ENCODE measurements at regions not wholly inside any gene's neighbourhood (a gene's known extent, or its start where the extent isn't known, plus 50 kb on each side); places are given as distances from the start of the nearest gene placed in this dataset.
"Not testable (repeated sequence)": the region's sequence is repeated elsewhere in the genome, so short reads cannot be mapped to it uniquely, and the experiment has no call there.

DNA sequence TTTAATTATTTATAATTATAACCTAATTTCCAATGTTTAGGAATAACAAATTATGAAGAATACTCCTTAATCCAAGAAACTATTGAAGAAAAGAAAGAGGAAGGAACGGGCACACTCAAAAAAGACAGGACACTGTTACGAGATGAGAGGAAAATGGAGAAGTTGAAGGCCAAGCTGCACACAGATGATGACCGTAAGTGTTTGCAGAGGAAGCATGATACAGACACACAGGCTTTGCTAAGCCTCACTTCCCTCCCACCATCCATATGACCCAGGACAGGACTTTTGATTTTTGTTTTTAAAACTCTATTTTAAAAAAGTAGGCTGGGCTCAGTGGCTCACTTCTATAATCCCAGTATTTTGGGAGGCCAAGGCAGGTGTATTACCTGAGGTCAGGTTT is 389.4 kb upstream of the TPM1 start:
- Histone ChIP-seq H3K4me3 (ENCODE audit: low read depth in 1 of 3, low read length in 3 of 3) (no peak overlapping the region), H3K4me1 (ENCODE audit: control insufficient read depth in 4 of 4, insufficient read depth in 4 of 4, low read length in 3 of 4) (no peaks in the 10 kb centered on the region), H3K27me3 (ENCODE audit: control insufficient read depth in 4 of 4, insufficient read depth in 4 of 4, low read length in 3 of 4) (no peaks in the 10 kb centered on the region), H3K9me3 (ENCODE audit: control insufficient read depth in 4 of 4, low read length in 3 of 4) (no peaks in the 10 kb centered on the region), H3K27ac (ENCODE audit: low read depth in 1 of 2, low read length in 2 of 2) (no peak overlapping the region), H3K36me3 (ENCODE audit: control insufficient read depth in 4 of 4, insufficient read depth in 3 of 4, low read depth in 1 of 4, low read length in 3 of 4) (no peaks in the 10 kb centered on the region), H3K9ac (ENCODE audit: low read depth in 1 of 2, low read length in 2 of 2) (no peak overlapping the region)
- 86% methylated on average over 3 of the region's 3 CpGs for WGBS
- no peak for DNase-seq (ENCODE audit: low spot score)
- TF ChIP-seq YY1 (IDR thresholded peaks at IDR 0.05): no peak
- TF ChIP-seq, protein P1, sequence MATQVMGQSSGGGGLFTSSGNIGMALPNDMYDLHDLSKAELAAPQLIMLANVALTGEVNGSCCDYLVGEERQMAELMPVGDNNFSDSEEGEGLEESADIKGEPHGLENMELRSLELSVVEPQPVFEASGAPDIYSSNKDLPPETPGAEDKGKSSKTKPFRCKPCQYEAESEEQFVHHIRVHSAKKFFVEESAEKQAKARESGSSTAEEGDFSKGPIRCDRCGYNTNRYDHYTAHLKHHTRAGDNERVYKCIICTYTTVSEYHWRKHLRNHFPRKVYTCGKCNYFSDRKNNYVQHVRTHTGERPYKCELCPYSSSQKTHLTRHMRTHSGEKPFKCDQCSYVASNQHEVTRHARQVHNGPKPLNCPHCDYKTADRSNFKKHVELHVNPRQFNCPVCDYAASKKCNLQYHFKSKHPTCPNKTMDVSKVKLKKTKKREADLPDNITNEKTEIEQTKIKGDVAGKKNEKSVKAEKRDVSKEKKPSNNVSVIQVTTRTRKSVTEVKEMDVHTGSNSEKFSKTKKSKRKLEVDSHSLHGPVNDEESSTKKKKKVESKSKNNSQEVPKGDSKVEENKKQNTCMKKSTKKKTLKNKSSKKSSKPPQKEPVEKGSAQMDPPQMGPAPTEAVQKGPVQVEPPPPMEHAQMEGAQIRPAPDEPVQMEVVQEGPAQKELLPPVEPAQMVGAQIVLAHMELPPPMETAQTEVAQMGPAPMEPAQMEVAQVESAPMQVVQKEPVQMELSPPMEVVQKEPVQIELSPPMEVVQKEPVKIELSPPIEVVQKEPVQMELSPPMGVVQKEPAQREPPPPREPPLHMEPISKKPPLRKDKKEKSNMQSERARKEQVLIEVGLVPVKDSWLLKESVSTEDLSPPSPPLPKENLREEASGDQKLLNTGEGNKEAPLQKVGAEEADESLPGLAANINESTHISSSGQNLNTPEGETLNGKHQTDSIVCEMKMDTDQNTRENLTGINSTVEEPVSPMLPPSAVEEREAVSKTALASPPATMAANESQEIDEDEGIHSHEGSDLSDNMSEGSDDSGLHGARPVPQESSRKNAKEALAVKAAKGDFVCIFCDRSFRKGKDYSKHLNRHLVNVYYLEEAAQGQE (IDR thresholded peaks at IDR 0.05): no peak
- no peak for TF ChIP-seq EGR1 (IDR thresholded peaks at IDR 0.05; ENCODE audit: low read depth in 2 of 2)

DNA sequence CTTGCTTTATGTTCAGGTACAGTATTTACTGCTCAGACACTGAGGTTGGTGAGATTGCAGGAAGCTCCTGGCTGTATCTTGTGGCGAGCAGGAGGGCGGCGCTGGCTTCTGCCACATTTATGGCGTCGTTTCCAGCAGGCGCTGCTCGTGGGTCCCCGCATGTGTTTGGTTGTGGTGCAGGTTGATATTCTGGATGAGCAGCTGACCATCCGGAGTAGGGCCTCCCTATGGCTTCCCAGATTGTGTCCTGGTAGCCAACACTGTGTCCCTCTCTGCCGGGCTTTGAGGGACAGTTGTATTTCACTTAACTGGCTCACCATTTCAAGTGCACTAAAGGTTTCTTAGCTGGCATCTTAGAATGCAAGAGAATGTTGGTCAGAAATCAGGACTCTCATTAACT is 386.5 kb upstream of the TPM1 start:
- no peak for DNase-seq (ENCODE audit: low spot score)
- TF ChIP-seq EGR1 (IDR thresholded peaks at IDR 0.05; ENCODE audit: low read depth in 2 of 2): no peak
- no peak for TF ChIP-seq HNF4A (conservative IDR thresholded peaks at IDR 0.05)
- TF ChIP-seq TAF1 (conservative IDR thresholded peaks at IDR 0.05): no peak
- no peak for TF ChIP-seq RAD21 (IDR thresholded peaks at IDR 0.05)
- TF ChIP-seq, protein P2, sequence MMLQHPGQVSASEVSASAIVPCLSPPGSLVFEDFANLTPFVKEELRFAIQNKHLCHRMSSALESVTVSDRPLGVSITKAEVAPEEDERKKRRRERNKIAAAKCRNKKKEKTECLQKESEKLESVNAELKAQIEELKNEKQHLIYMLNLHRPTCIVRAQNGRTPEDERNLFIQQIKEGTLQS (IDR thresholded peaks at IDR 0.05): no peak
- no peak for TF ChIP-seq NR2F2 (IDR thresholded peaks at IDR 0.05)
- TF ChIP-seq HNF4G (IDR thresholded peaks at IDR 0.05): no peak
- no peak for TF ChIP-seq RXRA (IDR thresholded peaks at IDR 0.05)
- TF ChIP-seq FOXA2 (IDR thresholded peaks at IDR 0.05): no peak
- TF ChIP-seq, protein P3, sequence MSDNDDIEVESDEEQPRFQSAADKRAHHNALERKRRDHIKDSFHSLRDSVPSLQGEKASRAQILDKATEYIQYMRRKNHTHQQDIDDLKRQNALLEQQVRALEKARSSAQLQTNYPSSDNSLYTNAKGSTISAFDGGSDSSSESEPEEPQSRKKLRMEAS (IDR thresholded peaks at IDR 0.05): no peak
- TF ChIP-seq, protein P4, sequence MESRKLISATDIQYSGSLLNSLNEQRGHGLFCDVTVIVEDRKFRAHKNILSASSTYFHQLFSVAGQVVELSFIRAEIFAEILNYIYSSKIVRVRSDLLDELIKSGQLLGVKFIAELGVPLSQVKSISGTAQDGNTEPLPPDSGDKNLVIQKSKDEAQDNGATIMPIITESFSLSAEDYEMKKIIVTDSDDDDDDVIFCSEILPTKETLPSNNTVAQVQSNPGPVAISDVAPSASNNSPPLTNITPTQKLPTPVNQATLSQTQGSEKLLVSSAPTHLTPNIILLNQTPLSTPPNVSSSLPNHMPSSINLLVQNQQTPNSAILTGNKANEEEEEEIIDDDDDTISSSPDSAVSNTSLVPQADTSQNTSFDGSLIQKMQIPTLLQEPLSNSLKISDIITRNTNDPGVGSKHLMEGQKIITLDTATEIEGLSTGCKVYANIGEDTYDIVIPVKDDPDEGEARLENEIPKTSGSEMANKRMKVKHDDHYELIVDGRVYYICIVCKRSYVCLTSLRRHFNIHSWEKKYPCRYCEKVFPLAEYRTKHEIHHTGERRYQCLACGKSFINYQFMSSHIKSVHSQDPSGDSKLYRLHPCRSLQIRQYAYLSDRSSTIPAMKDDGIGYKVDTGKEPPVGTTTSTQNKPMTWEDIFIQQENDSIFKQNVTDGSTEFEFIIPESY (IDR thresholded peaks at IDR 0.05): no peak
- no peak for TF ChIP-seq JUND (IDR thresholded peaks at IDR 0.05)
- TF ChIP-seq, protein P1 (IDR thresholded peaks at IDR 0.05): no peak
- no peak for TF ChIP-seq YY1 (IDR thresholded peaks at IDR 0.05)
- TF ChIP-seq FOXA1 (IDR thresholded peaks at IDR 0.05): no peak
- TF ChIP-seq, protein P5, sequence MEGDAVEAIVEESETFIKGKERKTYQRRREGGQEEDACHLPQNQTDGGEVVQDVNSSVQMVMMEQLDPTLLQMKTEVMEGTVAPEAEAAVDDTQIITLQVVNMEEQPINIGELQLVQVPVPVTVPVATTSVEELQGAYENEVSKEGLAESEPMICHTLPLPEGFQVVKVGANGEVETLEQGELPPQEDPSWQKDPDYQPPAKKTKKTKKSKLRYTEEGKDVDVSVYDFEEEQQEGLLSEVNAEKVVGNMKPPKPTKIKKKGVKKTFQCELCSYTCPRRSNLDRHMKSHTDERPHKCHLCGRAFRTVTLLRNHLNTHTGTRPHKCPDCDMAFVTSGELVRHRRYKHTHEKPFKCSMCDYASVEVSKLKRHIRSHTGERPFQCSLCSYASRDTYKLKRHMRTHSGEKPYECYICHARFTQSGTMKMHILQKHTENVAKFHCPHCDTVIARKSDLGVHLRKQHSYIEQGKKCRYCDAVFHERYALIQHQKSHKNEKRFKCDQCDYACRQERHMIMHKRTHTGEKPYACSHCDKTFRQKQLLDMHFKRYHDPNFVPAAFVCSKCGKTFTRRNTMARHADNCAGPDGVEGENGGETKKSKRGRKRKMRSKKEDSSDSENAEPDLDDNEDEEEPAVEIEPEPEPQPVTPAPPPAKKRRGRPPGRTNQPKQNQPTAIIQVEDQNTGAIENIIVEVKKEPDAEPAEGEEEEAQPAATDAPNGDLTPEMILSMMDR (IDR thresholded peaks at IDR 0.05; ENCODE audit: low read depth, low read length, missing input control): no peak
- no peak for TF ChIP-seq GABPA (IDR thresholded peaks at IDR 0.05 in 1 of 2, conservative IDR thresholded peaks at IDR 0.05 in 1 of 2)
- no peak for TF ChIP-seq SP1 (IDR thresholded peaks at IDR 0.05)
- Histone ChIP-seq H3K27ac (ENCODE audit: low read depth in 1 of 2, low read length in 2 of 2) (no peak overlapping the region), H3K4me3 (ENCODE audit: low read depth in 1 of 3, low read length in 3 of 3) (no peak overlapping the region), H3K36me3 (ENCODE audit: control insufficient read depth in 4 of 4, insufficient read depth in 3 of 4, low read depth in 1 of 4, low read length in 3 of 4) (no peaks in the 10 kb centered on the region), H3K9ac (ENCODE audit: low read depth in 1 of 2, low read length in 2 of 2) (no peak overlapping the region), H3K4me1 (ENCODE audit: control insufficient read depth in 4 of 4, insufficient read depth in 4 of 4, low read length in 3 of 4) (no peaks in the 10 kb centered on the region), H3K27me3 (ENCODE audit: control insufficient read depth in 4 of 4, insufficient read depth in 4 of 4, low read length in 3 of 4) (no peaks in the 10 kb centered on the region), H3K9me3 (ENCODE audit: control insufficient read depth in 4 of 4, low read length in 3 of 4) (no peaks in the 10 kb centered on the region)
- 97% methylated on average over 10 of the region's 10 CpGs for WGBS

DNA sequence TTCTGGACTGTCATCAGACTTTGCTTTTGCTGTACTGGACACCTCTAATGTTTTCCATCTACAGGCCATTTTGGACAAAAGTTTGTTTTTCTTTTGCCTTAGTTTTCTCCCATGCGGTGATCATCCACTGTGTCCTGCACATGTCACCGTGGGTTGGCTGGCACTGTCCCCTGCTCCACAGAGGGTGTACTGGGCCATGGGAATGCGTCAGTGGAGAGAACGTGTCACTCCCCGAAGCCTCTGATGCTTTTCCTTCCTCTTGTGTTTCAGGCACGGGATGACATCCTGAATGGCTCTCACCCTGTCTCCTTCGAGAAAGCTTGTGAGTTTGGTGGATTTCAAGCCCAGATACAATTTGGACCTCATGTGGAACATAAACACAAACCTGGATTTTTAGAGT is 385.0 kb upstream of the TPM1 start:
- H3K9me3 ChIP-seq (ENCODE audit: control insufficient read depth in 4 of 4, low read length in 3 of 4); H3K36me3 ChIP-seq (ENCODE audit: control insufficient read depth in 4 of 4, insufficient read depth in 3 of 4, low read depth in 1 of 4, low read length in 3 of 4); H3K27ac ChIP-seq (ENCODE audit: low read depth in 1 of 2, low read length in 2 of 2); H3K4me1 ChIP-seq (ENCODE audit: control insufficient read depth in 4 of 4, insufficient read depth in 4 of 4, low read length in 3 of 4); H3K27me3 ChIP-seq (ENCODE audit: control insufficient read depth in 4 of 4, insufficient read depth in 4 of 4, low read length in 3 of 4); DNase-seq (ENCODE audit: low spot score); H3K4me3 ChIP-seq (ENCODE audit: low read depth in 1 of 3, low read length in 3 of 3); H3K9ac ChIP-seq (ENCODE audit: low read depth in 1 of 2, low read length in 2 of 2): not testable (repeated sequence)
- 85% methylated on average over 7 of the region's 7 CpGs for WGBS

Data from liver (tissue), 8 donors.